ENCODE measurements at regions not wholly inside any gene's neighbourhood (a gene's known extent, or its start where the extent isn't known, plus 50 kb on each side); places are given as distances from the start of the nearest gene placed in this dataset.

DNA sequence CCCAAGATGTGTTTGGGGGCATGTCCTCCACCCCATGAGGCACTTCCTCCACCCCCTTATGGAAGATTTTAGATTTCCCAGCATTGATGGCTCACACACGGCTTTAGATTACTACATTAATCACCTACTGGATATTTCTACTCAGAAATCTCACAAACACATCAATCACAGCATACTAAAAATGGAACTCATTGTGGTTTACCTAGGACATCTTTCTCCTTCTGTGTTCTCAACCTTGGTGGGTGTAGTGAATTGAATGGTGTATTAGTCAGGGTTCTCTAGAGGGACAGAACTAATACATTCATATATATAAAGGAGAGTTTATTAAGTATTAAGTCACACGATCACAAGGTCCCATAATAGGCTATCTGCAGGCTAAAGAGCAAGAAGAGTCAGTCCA, 82.1 kb upstream of the CYRIA start:
- no peaks in the 10 kb centered on the region for H3K4me1 ChIP-seq
- DNase-seq (ENCODE audit: low spot score in 2 of 2): no peak
- no peaks in the 10 kb centered on the region for H3K36me3 ChIP-seq
- intact Hi-C loops (cut with DNase I; ENCODE audit: low total_unique reads): no loop called here
- no peaks in the 10 kb centered on the region for H3K9me3 ChIP-seq
- no peak overlapping the region for H3K27ac ChIP-seq
- H3K27me3 ChIP-seq: no peaks in the 10 kb centered on the region
- no peak overlapping the region for H3K4me3 ChIP-seq
- TF ChIP-seq, protein P1, sequence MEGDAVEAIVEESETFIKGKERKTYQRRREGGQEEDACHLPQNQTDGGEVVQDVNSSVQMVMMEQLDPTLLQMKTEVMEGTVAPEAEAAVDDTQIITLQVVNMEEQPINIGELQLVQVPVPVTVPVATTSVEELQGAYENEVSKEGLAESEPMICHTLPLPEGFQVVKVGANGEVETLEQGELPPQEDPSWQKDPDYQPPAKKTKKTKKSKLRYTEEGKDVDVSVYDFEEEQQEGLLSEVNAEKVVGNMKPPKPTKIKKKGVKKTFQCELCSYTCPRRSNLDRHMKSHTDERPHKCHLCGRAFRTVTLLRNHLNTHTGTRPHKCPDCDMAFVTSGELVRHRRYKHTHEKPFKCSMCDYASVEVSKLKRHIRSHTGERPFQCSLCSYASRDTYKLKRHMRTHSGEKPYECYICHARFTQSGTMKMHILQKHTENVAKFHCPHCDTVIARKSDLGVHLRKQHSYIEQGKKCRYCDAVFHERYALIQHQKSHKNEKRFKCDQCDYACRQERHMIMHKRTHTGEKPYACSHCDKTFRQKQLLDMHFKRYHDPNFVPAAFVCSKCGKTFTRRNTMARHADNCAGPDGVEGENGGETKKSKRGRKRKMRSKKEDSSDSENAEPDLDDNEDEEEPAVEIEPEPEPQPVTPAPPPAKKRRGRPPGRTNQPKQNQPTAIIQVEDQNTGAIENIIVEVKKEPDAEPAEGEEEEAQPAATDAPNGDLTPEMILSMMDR (IDR thresholded peaks at IDR 0.05): no peak
- TF ChIP-seq POLR2AphosphoS5 (IDR thresholded peaks at IDR 0.05) (no peak), POLR2A (IDR thresholded peaks at IDR 0.05) (no peak)

DNA sequence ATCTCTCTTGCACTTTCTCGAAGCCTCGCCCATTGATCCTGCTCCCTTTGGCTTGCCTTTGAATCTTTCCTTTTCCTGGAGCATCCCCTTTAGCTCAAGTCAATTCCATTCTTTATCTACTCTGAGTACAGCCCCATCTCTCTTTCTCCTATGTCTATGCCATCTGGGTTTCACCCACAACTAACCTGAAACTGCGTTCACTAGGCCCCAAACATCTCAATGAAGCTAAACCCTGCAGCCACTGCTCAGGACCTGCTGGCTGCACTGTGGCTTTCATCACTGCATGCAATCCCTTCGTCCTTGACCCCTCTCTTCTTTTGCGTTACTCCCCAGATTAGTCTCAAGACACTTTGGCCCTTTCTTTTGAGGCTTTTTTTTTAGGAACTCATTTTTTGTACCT, 81.6 kb upstream of the CYRIA start:
- H3K27me3 ChIP-seq: no peaks in the 10 kb centered on the region
- no peak overlapping the region for H3K4me3 ChIP-seq
- no peak overlapping the region for H3K27ac ChIP-seq
- no peaks in the 10 kb centered on the region for H3K9me3 ChIP-seq
- TF ChIP-seq, protein P1 (IDR thresholded peaks at IDR 0.05): no peak
- TF ChIP-seq POLR2A (IDR thresholded peaks at IDR 0.05) (no peak), POLR2AphosphoS5 (IDR thresholded peaks at IDR 0.05) (no peak)
- intact Hi-C loops (cut with DNase I; ENCODE audit: low total_unique reads): no loop called here
- no peak for DNase-seq (ENCODE audit: low spot score in 2 of 2)
- H3K36me3 ChIP-seq: no peaks in the 10 kb centered on the region
- no peaks in the 10 kb centered on the region for H3K4me1 ChIP-seq

DNA sequence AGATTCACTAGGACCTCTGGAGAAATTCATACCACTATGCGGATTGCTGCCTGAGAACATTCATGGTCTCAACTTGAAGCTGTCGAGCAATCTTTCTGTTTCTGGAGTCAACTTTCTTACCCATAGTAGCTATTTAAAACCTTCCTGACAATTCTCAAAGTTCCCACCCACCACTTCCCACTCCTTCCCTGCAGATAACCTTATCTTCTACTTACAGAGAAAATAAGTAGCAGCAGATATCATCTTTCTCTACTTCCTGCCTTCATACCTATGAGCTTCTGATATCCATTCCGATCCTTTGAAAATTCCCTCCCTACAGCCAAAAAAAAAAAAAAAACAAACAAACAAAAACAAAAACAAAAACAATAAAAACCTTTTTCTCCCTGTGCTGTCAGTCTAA, 81.2 kb upstream of the CYRIA start:
- no peak overlapping the region for H3K27ac ChIP-seq
- H3K4me3 ChIP-seq: no peak overlapping the region
- no peaks in the 10 kb centered on the region for H3K27me3 ChIP-seq
- no peaks in the 10 kb centered on the region for H3K9me3 ChIP-seq
- intact Hi-C loops (cut with DNase I; ENCODE audit: low total_unique reads): no loop called here
- H3K36me3 ChIP-seq: no peaks in the 10 kb centered on the region
- no peaks in the 10 kb centered on the region for H3K4me1 ChIP-seq
- no peak for DNase-seq (ENCODE audit: low spot score in 2 of 2)
- TF ChIP-seq POLR2AphosphoS5 (IDR thresholded peaks at IDR 0.05) (no peak), POLR2A (IDR thresholded peaks at IDR 0.05) (no peak)
- TF ChIP-seq, protein P1 (IDR thresholded peaks at IDR 0.05): no peak

DNA sequence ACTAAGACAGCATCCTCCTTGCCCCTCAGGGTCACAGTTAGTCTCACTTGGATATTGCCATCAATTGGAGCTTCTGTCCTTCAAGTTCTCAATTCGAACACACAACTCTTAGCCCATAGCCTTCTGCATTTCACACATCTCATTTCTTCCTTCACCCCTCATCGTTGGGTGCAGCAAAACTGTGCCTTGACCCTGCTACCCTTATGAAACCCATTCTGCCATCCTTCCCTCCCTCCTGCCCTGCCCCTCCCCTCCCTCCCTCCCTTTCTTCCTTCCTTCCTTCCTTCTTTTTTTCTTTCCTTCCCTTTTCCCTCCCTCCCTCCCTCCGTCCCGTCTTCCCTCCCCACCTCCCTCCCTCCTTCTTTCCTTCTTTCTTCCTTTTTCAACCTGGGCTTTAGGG, 80.7 kb upstream of the CYRIA start:
- Histone ChIP-seq H3K27me3 (no peaks in the 10 kb centered on the region), H3K4me3 (no peak overlapping the region), H3K9me3 (no peaks in the 10 kb centered on the region), H3K4me1 (no peaks in the 10 kb centered on the region), H3K27ac (no peak overlapping the region), H3K36me3 (no peaks in the 10 kb centered on the region)
- no peak for DNase-seq (ENCODE audit: low spot score in 2 of 2)
- intact Hi-C loops (cut with DNase I; ENCODE audit: low total_unique reads): no loop called here
- TF ChIP-seq POLR2A (IDR thresholded peaks at IDR 0.05) (no peak), POLR2AphosphoS5 (IDR thresholded peaks at IDR 0.05) (no peak)
- TF ChIP-seq, protein P1 (IDR thresholded peaks at IDR 0.05): no peak

DNA sequence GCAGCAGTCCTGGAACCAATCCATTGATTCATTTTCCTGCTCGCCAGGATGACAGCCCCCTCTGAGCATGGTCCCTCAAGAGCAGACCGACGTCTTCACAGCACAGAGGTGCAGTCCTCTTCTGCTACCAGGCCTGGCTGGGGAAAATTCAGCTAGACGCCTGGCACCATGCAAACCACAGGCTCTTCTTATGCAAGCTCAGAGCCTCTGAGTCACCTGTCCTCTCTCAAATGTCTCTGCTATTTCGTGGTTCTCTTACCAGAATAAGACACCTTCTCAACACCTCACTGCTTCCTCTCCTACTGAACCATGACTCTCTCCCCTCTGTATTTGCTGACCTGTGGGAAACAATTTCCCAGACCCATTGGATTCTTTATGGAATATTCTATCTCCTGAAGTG, 79.8 kb upstream of the CYRIA start:
- H3K27ac ChIP-seq: no peak overlapping the region
- no peak for DNase-seq (ENCODE audit: low spot score in 2 of 2)
- no peaks in the 10 kb centered on the region for H3K27me3 ChIP-seq
- no peak overlapping the region for H3K4me3 ChIP-seq
- intact Hi-C loops (cut with DNase I; ENCODE audit: low total_unique reads): no loop called here
- no peaks in the 10 kb centered on the region for H3K36me3 ChIP-seq
- H3K4me1 ChIP-seq: peaks cover 0 to 5% of the 10 kb centered on the region in 2 donors
- TF ChIP-seq POLR2AphosphoS5 (IDR thresholded peaks at IDR 0.05) (no peak), POLR2A (IDR thresholded peaks at IDR 0.05) (no peak)
- TF ChIP-seq, protein P1 (IDR thresholded peaks at IDR 0.05): no peak
- H3K9me3 ChIP-seq: no peaks in the 10 kb centered on the region
